ENCODE measurements at regions not wholly inside any gene's neighbourhood (a gene's known extent, or its start where the extent isn't known, plus 50 kb on each side); places are given as distances from the start of the nearest gene placed in this dataset.

DNA sequence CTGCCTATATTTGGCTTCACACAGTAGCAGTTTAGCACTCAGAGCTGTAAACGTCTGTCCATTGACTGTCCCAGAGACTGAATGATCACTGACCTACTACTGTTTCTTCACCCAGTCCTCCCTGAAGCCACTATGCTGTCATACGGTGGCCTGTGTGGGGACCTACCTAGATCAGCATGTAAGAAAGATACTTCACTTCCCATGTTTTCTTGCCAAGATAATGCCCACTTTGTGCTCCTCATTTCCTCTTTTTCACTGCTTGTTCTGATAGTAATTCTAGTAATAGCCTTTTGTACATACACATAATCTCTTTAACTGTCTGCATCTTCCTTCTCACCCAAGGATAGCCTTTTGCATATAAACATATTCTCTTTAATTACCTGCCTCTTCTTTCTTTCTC lies 109.9 kb upstream of the TIAM2 start:
- no peak for DNase-seq (ENCODE audit: low read depth in 6 of 9, low spot score in 9 of 9)
- Histone ChIP-seq H3K36me3 (ENCODE audit: control insufficient read depth in 2 of 2, insufficient read depth in 2 of 2, low read length in 1 of 2) (peaks cover 0 to 10% of the 10 kb centered on the region in 2 donors), H3K4me3 (ENCODE audit: low read length in 2 of 2) (no peak overlapping the region), H3K27ac (ENCODE audit: low read depth in 1 of 2, low read length in 1 of 2) (no peak overlapping the region), H3K27me3 (ENCODE audit: control insufficient read depth in 2 of 2, insufficient read depth in 1 of 2, low read length in 1 of 2) (no peaks in the 10 kb centered on the region), H3K9me3 (ENCODE audit: control insufficient read depth in 2 of 2, insufficient read depth in 1 of 2, low read length in 1 of 2) (no peaks in the 10 kb centered on the region), H3K4me1 (ENCODE audit: control insufficient read depth in 2 of 2, insufficient read depth in 2 of 2, low read length in 2 of 2) (no peaks in the 10 kb centered on the region)
- WGBS = 98% methylated on average over 2 of the region's 2 CpGs

DNA sequence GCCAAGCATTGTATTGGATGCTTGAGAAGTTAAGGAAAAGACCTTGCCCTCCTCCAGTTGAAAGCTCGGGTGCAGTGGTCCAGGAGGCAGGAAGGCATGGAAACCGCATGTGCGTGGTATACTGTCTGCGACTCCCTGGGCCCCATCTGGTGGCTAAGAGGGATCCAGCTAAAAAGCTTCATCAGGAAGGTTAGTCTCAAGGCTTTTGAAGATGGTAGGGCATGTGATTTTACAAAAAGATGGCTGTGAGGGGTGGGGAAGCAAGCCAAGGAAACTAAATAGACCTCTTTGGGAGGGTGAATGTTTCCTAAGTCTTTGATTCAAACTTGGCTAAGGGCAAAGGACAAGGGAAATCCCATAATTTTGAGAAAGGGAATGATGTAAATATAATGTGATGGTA lies 109.1 kb upstream of the TIAM2 start:
- Histone ChIP-seq H3K9me3 (ENCODE audit: control insufficient read depth in 2 of 2, insufficient read depth in 1 of 2, low read length in 1 of 2) (no peaks in the 10 kb centered on the region), H3K36me3 (ENCODE audit: control insufficient read depth in 2 of 2, insufficient read depth in 2 of 2, low read length in 1 of 2) (peaks cover 0 to 10% of the 10 kb centered on the region in 2 donors), H3K27me3 (ENCODE audit: control insufficient read depth in 2 of 2, insufficient read depth in 1 of 2, low read length in 1 of 2) (no peaks in the 10 kb centered on the region), H3K4me1 (ENCODE audit: control insufficient read depth in 2 of 2, insufficient read depth in 2 of 2, low read length in 2 of 2) (no peaks in the 10 kb centered on the region), H3K27ac (ENCODE audit: low read depth in 1 of 2, low read length in 1 of 2) (no peak overlapping the region), H3K4me3 (ENCODE audit: low read length in 2 of 2) (no peak overlapping the region)
- WGBS = 97% methylated on average over 4 of the region's 4 CpGs
- DNase-seq (ENCODE audit: low read depth in 6 of 9, low spot score in 9 of 9) = no peak

DNA sequence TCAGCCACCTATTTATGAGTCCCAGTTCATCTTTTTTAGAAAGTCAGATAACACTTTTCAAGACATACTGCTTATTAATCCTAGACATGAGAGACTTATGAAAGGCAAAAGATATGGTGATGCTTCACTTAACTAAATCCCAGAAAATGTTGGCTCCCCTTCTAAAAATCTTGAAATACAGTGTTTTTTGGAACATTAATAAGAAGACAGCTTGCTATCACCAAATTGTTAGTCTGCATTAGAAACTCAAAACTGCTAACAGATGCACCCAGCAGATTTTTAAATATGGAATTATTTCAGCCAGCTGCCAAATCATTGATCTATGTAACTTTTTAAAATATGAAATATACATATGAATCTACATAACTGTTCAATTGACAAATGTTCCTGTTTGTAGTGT lies 108.6 kb upstream of the TIAM2 start:
- Histone ChIP-seq H3K36me3 (ENCODE audit: control insufficient read depth in 2 of 2, insufficient read depth in 2 of 2, low read length in 1 of 2) (peaks cover 0 to 10% of the 10 kb centered on the region in 2 donors), H3K9me3 (ENCODE audit: control insufficient read depth in 2 of 2, insufficient read depth in 1 of 2, low read length in 1 of 2) (no peaks in the 10 kb centered on the region), H3K27ac (ENCODE audit: low read depth in 1 of 2, low read length in 1 of 2) (no peak overlapping the region), H3K4me1 (ENCODE audit: control insufficient read depth in 2 of 2, insufficient read depth in 2 of 2, low read length in 2 of 2) (no peaks in the 10 kb centered on the region), H3K27me3 (ENCODE audit: control insufficient read depth in 2 of 2, insufficient read depth in 1 of 2, low read length in 1 of 2) (no peaks in the 10 kb centered on the region), H3K4me3 (ENCODE audit: low read length in 2 of 2) (no peak overlapping the region)
- no peak for DNase-seq (ENCODE audit: low read depth in 6 of 9, low spot score in 9 of 9)

DNA sequence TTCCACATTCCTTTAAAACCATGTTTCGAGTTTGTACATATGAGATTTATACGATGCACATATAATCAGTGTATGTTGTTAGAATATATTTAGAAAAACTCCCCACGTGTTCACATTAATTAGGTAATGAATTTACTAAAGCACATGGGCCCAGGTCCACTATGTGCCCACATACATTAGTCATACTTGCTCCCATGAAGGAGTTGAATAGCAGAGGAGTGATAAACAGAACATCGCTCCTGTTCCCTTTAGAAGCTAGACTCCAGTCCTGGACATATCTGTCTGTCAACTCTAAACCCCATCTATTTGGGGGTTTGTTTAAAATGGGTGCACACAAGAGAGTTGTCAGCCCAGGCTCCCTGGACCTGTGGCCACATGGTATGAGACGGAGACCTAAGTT lies 108.1 kb upstream of the TIAM2 start:
- Histone ChIP-seq H3K4me3 (ENCODE audit: low read length in 2 of 2) (no peak overlapping the region), H3K27me3 (ENCODE audit: control insufficient read depth in 2 of 2, insufficient read depth in 1 of 2, low read length in 1 of 2) (no peaks in the 10 kb centered on the region), H3K27ac (ENCODE audit: low read depth in 1 of 2, low read length in 1 of 2) (no peak overlapping the region), H3K36me3 (ENCODE audit: control insufficient read depth in 2 of 2, insufficient read depth in 2 of 2, low read length in 1 of 2) (peaks cover 0 to 10% of the 10 kb centered on the region in 2 donors), H3K9me3 (ENCODE audit: control insufficient read depth in 2 of 2, insufficient read depth in 1 of 2, low read length in 1 of 2) (no peaks in the 10 kb centered on the region), H3K4me1 (ENCODE audit: control insufficient read depth in 2 of 2, insufficient read depth in 2 of 2, low read length in 2 of 2) (no peaks in the 10 kb centered on the region)
- WGBS = 98% methylated on average over 5 of the region's 5 CpGs
- DNase-seq (ENCODE audit: low read depth in 6 of 9, low spot score in 9 of 9) = no peak

DNA sequence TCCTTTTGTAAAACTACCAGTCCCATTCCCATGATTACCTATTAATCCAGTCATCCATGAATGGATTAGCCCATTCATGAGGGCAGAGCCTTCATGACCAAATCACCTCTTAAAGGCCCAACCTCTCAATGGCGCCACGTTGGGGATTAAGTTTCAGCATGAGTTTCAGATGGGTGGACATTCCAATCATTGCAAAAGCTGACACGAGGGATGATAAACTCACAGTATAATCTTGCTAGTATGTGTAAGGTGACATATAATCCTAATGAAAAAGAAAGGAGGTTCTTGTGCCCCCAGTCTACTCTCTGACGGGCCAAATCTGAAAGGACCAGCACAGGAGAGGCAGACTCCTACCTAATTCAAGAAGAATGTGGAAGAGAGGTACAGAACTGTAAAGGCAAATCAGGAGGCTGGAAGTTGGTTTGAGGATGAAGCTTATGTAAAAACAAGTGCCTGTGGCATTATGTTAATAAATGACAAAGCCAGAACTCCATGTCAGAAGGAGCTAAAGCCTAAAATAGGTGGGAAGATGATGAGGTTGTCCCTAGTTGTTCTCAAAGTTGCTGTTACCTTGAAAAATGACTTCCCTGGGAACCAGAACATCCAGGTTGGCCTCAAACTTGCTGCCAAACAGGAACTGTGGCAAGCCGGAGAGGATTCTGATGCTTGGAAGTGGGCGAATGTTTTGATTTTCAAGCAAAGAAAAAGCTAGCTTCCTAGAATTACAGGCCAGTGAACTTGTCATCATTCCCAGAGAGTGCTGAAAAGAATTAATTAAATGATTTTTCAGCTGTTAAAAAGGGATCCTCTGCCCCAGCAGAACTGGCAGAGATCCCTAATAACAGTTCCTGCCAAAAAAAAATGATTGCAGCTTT lies 106.5 kb upstream of the TIAM2 start:
- Histone ChIP-seq H3K27me3 (ENCODE audit: control insufficient read depth in 2 of 2, insufficient read depth in 1 of 2, low read length in 1 of 2) (no peaks in the 10 kb centered on the region), H3K9me3 (ENCODE audit: control insufficient read depth in 2 of 2, insufficient read depth in 1 of 2, low read length in 1 of 2) (no peaks in the 10 kb centered on the region), H3K27ac (ENCODE audit: low read depth in 1 of 2, low read length in 1 of 2) (no peak overlapping the region), H3K4me3 (ENCODE audit: low read length in 2 of 2) (no peak overlapping the region), H3K4me1 (ENCODE audit: control insufficient read depth in 2 of 2, insufficient read depth in 2 of 2, low read length in 2 of 2) (no peaks in the 10 kb centered on the region), H3K36me3 (ENCODE audit: control insufficient read depth in 2 of 2, insufficient read depth in 2 of 2, low read length in 1 of 2) (no peaks in the 10 kb centered on the region)
- no peak for DNase-seq (ENCODE audit: low read depth in 6 of 9, low spot score in 9 of 9)
- 96% methylated on average over 6 of the region's 6 CpGs for WGBS

DNA sequence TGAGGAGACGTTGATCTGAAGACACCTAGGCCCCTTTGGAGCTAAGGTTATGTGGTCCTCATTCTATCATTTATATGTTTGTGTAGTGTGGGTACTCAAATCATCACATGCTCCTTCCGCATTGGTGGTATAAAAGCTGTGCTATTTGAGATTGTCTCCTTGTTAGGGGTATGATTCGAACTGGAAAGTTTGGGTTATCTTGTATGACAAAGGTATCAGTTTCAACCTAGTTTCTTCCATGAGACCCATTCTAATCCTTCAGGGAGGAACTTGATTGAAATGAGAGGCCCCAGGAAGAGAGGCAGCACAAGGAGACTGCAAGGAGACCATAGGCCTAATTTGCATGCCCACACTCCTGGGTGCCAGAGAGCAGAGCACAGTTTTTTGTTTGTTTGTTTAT lies 104.2 kb upstream of the TIAM2 start:
- 99% methylated on average over 3 of the region's 3 CpGs for WGBS
- H3K9me3 ChIP-seq (ENCODE audit: control insufficient read depth in 2 of 2, insufficient read depth in 1 of 2, low read length in 1 of 2) = no peaks in the 10 kb centered on the region
- no peaks in the 10 kb centered on the region for H3K27me3 ChIP-seq (ENCODE audit: control insufficient read depth in 2 of 2, insufficient read depth in 1 of 2, low read length in 1 of 2)
- H3K36me3 ChIP-seq (ENCODE audit: control insufficient read depth in 2 of 2, insufficient read depth in 2 of 2, low read length in 1 of 2) = peaks cover 0 to under 1% of the 10 kb centered on the region in 2 donors
- no peaks in the 10 kb centered on the region for H3K4me1 ChIP-seq (ENCODE audit: control insufficient read depth in 2 of 2, insufficient read depth in 2 of 2, low read length in 2 of 2)
- no peak overlapping the region for H3K4me3 ChIP-seq (ENCODE audit: low read length in 2 of 2)
- H3K27ac ChIP-seq (ENCODE audit: low read depth in 1 of 2, low read length in 1 of 2) = no peak overlapping the region
- DNase-seq (ENCODE audit: low read depth in 6 of 9, low spot score in 9 of 9) = no peak

DNA sequence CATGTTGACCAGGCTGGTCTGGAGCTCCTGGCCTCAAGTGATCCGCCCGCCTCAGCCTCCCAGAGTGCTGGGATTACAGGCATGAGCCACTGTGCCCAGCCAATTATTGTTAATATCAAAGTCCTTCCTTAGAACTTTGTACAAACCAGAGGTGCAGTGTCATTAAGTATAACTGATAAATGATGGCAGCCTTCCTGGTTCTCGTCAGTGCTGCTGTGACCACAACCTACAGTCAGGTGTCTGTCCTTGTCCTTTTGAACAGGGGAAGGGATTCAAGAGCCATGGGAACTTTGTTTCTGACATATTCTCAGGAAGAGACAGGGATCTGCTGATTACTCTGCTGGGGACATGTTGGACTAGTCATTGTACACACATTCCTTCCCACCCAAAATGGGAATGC lies 103.2 kb upstream of the TIAM2 start:
- WGBS = 92% methylated on average over 3 of the region's 3 CpGs
- no peaks in the 10 kb centered on the region for H3K9me3 ChIP-seq (ENCODE audit: control insufficient read depth in 2 of 2, insufficient read depth in 1 of 2, low read length in 1 of 2)
- DNase-seq (ENCODE audit: low read depth in 6 of 9, low spot score in 9 of 9) = no peak
- no peaks in the 10 kb centered on the region for H3K4me1 ChIP-seq (ENCODE audit: control insufficient read depth in 2 of 2, insufficient read depth in 2 of 2, low read length in 2 of 2)
- H3K27ac ChIP-seq (ENCODE audit: low read depth in 1 of 2, low read length in 1 of 2) = no peak overlapping the region
- no peaks in the 10 kb centered on the region for H3K27me3 ChIP-seq (ENCODE audit: control insufficient read depth in 2 of 2, insufficient read depth in 1 of 2, low read length in 1 of 2)
- H3K36me3 ChIP-seq (ENCODE audit: control insufficient read depth in 2 of 2, insufficient read depth in 2 of 2, low read length in 1 of 2) = peaks cover 3% of the 10 kb centered on the region in 2 donors
- no peak overlapping the region for H3K4me3 ChIP-seq (ENCODE audit: low read length in 2 of 2)

DNA sequence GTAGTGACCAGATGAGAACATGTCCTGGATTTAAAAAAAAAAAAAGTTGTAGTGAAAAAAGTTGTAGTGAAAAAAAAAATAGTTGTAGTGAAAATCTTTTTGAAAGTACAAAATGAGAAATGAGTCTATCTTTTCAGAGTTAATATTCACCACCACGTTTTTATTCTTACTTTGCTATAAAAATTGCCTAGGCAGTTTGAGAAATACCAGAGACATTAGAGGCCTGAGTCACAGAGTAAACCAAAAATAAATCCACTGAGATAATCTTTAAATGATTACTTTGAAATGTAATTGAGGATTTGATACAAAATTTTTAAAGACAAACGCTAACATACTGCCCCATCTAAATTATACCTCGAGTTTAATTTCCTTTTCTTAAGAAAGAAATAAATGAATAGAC lies 101.2 kb upstream of the TIAM2 start:
- peaks cover 3% of the 10 kb centered on the region in 2 donors for H3K36me3 ChIP-seq (ENCODE audit: control insufficient read depth in 2 of 2, insufficient read depth in 2 of 2, low read length in 1 of 2)
- H3K4me1 ChIP-seq (ENCODE audit: control insufficient read depth in 2 of 2, insufficient read depth in 2 of 2, low read length in 2 of 2) = no peaks in the 10 kb centered on the region
- WGBS = 97% methylated on average over 3 of the region's 3 CpGs

DNA sequence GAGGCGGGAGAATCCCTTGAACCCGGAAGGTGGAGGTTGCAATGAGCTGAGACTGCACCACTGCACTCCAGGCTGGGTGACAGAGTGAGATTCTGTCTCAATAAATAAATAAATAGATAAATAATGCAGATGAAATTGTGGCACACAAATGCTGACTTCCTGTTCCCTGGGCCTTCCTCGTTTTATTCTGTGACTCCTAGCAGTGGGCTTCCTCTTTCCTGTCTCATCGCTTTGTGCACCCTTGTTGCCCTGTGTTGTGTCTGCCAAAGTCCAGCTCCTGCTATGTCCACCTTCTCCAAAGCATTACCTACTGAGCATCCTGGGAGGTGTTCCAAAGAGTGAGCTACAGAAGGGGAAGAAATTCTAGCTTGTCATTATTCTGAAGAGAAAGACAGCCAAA lies 100.2 kb upstream of the TIAM2 start:
- Histone ChIP-seq H3K27me3 (ENCODE audit: control insufficient read depth in 2 of 2, insufficient read depth in 1 of 2, low read length in 1 of 2) (no peaks in the 10 kb centered on the region), H3K4me1 (ENCODE audit: control insufficient read depth in 2 of 2, insufficient read depth in 2 of 2, low read length in 2 of 2) (no peaks in the 10 kb centered on the region), H3K4me3 (ENCODE audit: low read length in 2 of 2) (no peak overlapping the region), H3K36me3 (ENCODE audit: control insufficient read depth in 2 of 2, insufficient read depth in 2 of 2, low read length in 1 of 2) (peaks cover 3 to 5% of the 10 kb centered on the region in 2 donors), H3K27ac (ENCODE audit: low read depth in 1 of 2, low read length in 1 of 2) (no peak overlapping the region), H3K9me3 (ENCODE audit: control insufficient read depth in 2 of 2, insufficient read depth in 1 of 2, low read length in 1 of 2) (no peaks in the 10 kb centered on the region)
- 79% methylated on average over 4 of the region's 4 CpGs for WGBS
- DNase-seq (ENCODE audit: low read depth in 6 of 9, low spot score in 9 of 9) = no peak

More for the DNA sequence above, 101.2 kb upstream of the TIAM2 start:
- Histone ChIP-seq H3K27ac (ENCODE audit: low read depth in 1 of 2, low read length in 1 of 2) (no peak overlapping the region), H3K4me3 (ENCODE audit: low read length in 2 of 2) (no peak overlapping the region), H3K27me3 (ENCODE audit: control insufficient read depth in 2 of 2, insufficient read depth in 1 of 2, low read length in 1 of 2) (no peaks in the 10 kb centered on the region), H3K9me3 (ENCODE audit: control insufficient read depth in 2 of 2, insufficient read depth in 1 of 2, low read length in 1 of 2) (no peaks in the 10 kb centered on the region)
- DNase-seq (ENCODE audit: low read depth in 6 of 9, low spot score in 9 of 9) = no peak
